Endothelial cell (in vitro differentiated cells): ENCODE measurements at regions not wholly inside any gene's neighbourhood (a gene's known extent, or its start where the extent isn't known, plus 50 kb on each side); places are given as distances from the start of the nearest gene placed in this dataset.

Experiments used
- DNase-seq: peaks from one replicate; pipeline ENCODE4 v3.0.0; 2021; ENCODE audit warnings: low spot score
- H3K27ac Mint-ChIP-seq: one replicate; pipeline ENCODE4 v1.8.0; 2021; ENCODE audit warnings: mixed read lengths, inconsistent platforms; ENCODE audit not compliant: unreplicated experiment
- H3K27me3 Mint-ChIP-seq: one replicate; pipeline ENCODE4 v1.8.0; 2021; ENCODE audit warnings: mild to moderate bottlenecking, moderate library complexity, mixed read lengths, inconsistent platforms; ENCODE audit not compliant: unreplicated experiment
- H3K36me3 Mint-ChIP-seq: one replicate; pipeline ENCODE4 v1.8.0; 2021; ENCODE audit warnings: mild to moderate bottlenecking, low read depth, mixed read lengths, inconsistent platforms; ENCODE audit not compliant: unreplicated experiment
- H3K4me1 Mint-ChIP-seq: one replicate; pipeline ENCODE4 v1.8.0; 2021; ENCODE audit warnings: mild to moderate bottlenecking, mixed read lengths, inconsistent platforms; ENCODE audit not compliant: unreplicated experiment
- H3K4me3 Mint-ChIP-seq: one replicate; pipeline ENCODE4 v1.8.0; 2021; ENCODE audit warnings: mild to moderate bottlenecking, mixed read lengths, inconsistent platforms; ENCODE audit not compliant: unreplicated experiment
- H3K9me3 Mint-ChIP-seq: one replicate; pipeline ENCODE4 v1.8.0; 2021; ENCODE audit warnings: mixed read lengths, inconsistent platforms; ENCODE audit not compliant: unreplicated experiment
- CTCF ChIP-seq: fragments of 200-600 bp; sonication (generic); IDR thresholded peaks from one replicate; pipeline ENCODE4 v1.5.0; 2021; ENCODE audit warnings: antibody characterized with exemption; ENCODE audit not compliant: unreplicated experiment

- Mint-ChIP-seq H3K4me3 (no peak overlapping the region), H3K36me3 (no peaks in the 10 kb centered on the region), H3K27me3 (no peaks in the 10 kb centered on the region), H3K4me1 (no peaks in the 10 kb centered on the region), H3K9me3 (no peaks in the 10 kb centered on the region), H3K27ac (no peak overlapping the region)
- DNase-seq = no peak
- no peak for TF ChIP-seq CTCF
Measured at GRCh38 chr1:239711768-239712167, 325.4 kb downstream of the CHRM3 start.

- Mint-ChIP-seq H3K27ac (peak overlapping the region; percentile 19), H3K27me3 (no peaks in the 10 kb centered on the region), H3K4me3 (no peak overlapping the region), H3K4me1 (peaks cover 26% of the 10 kb centered on the region), H3K9me3 (no peaks in the 10 kb centered on the region), H3K36me3 (peaks cover 3% of the 10 kb centered on the region)
- TF ChIP-seq CTCF = no peak
- no peak for DNase-seq
Measured at GRCh38 chr1:239717097-239717917, 330.9 kb downstream of the CHRM3 start.

GRCh38 chr1:239717918-239718184 is 331.5 kb downstream of the CHRM3 start:
- Mint-ChIP-seq H3K36me3 (peaks cover 4% of the 10 kb centered on the region), H3K27ac (no peak overlapping the region), H3K27me3 (no peaks in the 10 kb centered on the region), H3K9me3 (no peaks in the 10 kb centered on the region), H3K4me1 (peaks cover 26% of the 10 kb centered on the region), H3K4me3 (no peak overlapping the region)
- DNase-seq = no peak
- no peak for TF ChIP-seq CTCF

GRCh38 chr1:239718571-239718970 is 332.2 kb downstream of the CHRM3 start:
- no peaks in the 10 kb centered on the region for H3K27me3 Mint-ChIP-seq
- H3K9me3 Mint-ChIP-seq = no peaks in the 10 kb centered on the region
- TF ChIP-seq CTCF = no peak
- no peak for DNase-seq
- H3K4me3 Mint-ChIP-seq = no peak overlapping the region
- H3K4me1 Mint-ChIP-seq = peaks cover 26% of the 10 kb centered on the region
- peak overlapping the region; percentile 94 for H3K27ac Mint-ChIP-seq
- H3K36me3 Mint-ChIP-seq = peaks cover 4% of the 10 kb centered on the region

DNA sequence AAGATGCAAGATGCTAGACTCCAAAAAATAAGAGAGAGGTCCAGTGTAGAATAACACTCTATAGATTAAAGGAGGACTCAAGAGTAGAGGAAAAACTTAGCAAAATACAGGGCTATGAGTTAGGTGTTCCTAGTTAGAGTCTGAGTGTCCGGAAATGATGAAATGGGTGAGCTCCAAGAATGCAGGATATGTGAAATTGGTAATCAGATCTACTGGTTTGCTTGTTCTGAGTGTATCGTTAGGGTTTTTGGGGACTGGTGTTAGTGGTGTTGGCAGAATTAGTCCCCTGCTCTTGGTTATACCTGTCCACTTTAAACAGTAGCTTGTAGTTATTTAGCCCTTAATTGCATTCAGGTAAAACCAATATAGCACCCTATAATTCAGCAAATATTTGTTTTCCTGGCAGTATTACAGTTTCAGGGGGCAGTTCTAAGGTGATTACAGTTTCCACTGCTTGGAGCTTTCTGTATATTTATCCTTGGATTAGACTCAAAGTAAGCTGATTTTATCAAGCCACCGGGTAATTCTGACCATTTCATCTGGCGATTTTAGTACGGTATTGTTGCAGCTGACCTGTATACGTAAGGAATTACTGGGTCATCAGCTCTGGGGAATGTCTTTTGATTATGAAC is 332.7 kb downstream of the CHRM3 start:
- Mint-ChIP-seq H3K36me3 (peaks cover 4% of the 10 kb centered on the region), H3K27me3 (no peaks in the 10 kb centered on the region), H3K9me3 (no peaks in the 10 kb centered on the region), H3K4me3 (peak overlapping the region; percentile 3), H3K4me1 (peaks cover 26% of the 10 kb centered on the region), H3K27ac (peak overlapping the region; percentile 94)
- DNase-seq = no peak
- no peak for TF ChIP-seq CTCF
